ENCODE measurements at regions not wholly inside any gene's neighbourhood (a gene's known extent, or its start where the extent isn't known, plus 50 kb on each side); places are given as distances from the start of the nearest gene placed in this dataset.

DNA sequence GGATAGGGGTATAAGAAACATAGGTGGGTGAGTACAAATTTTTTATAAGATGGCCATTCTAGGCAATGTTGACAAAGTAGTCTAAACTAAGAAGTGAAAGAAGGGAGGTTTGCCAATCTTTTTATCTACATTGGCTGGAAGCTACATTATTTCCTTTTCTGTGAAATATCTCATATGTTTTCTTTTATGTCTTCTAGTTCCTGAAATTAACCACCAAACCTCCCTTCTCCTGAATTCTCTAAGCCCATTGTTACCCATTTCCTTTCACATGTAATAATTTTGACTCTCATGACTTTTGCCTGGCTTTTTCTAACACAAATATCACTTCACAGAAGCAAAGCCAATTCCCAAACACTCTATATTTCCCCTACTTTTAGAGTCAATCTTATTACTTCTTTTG lies 496.2 kb upstream of the JAG1 start:
- DNase-seq (ENCODE audit: low read depth, low spot score) (no peak), ATAC-seq (no peak)
- no TSS peak for BruUV-seq (replicated peaks)
- H3K36me3 ChIP-seq (ENCODE audit: control insufficient read depth, insufficient read depth, low read length), result no peaks in the 10 kb centered on the region
- H3K4me3 ChIP-seq (ENCODE audit: low read depth in 2 of 2, low read length in 2 of 2), result no peak overlapping the region
- CTCF ChIA-PET, result no interaction called here
- POLR2A ChIA-PET, result no interaction called here
- intact Hi-C loops (cut with micrococcal nuclease; ENCODE audit: unreplicated experiment) (no loop called here), in situ Hi-C loops (cut with HindIII; ENCODE audit: low pct_unique_long_range_greater_than_20kb, low sequenced_read_pairs) (no loop called here)
- H3K27me3 ChIP-seq (ENCODE audit: control insufficient read depth, insufficient read depth, low read length), result no peaks in the 10 kb centered on the region
- no peaks in the 10 kb centered on the region for H3K9me3 ChIP-seq (ENCODE audit: control insufficient read depth, insufficient read depth, low read depth, low read length)
- no peak overlapping the region for H3K27ac ChIP-seq (ENCODE audit: low read length)
- TF ChIP-seq, protein P1, sequence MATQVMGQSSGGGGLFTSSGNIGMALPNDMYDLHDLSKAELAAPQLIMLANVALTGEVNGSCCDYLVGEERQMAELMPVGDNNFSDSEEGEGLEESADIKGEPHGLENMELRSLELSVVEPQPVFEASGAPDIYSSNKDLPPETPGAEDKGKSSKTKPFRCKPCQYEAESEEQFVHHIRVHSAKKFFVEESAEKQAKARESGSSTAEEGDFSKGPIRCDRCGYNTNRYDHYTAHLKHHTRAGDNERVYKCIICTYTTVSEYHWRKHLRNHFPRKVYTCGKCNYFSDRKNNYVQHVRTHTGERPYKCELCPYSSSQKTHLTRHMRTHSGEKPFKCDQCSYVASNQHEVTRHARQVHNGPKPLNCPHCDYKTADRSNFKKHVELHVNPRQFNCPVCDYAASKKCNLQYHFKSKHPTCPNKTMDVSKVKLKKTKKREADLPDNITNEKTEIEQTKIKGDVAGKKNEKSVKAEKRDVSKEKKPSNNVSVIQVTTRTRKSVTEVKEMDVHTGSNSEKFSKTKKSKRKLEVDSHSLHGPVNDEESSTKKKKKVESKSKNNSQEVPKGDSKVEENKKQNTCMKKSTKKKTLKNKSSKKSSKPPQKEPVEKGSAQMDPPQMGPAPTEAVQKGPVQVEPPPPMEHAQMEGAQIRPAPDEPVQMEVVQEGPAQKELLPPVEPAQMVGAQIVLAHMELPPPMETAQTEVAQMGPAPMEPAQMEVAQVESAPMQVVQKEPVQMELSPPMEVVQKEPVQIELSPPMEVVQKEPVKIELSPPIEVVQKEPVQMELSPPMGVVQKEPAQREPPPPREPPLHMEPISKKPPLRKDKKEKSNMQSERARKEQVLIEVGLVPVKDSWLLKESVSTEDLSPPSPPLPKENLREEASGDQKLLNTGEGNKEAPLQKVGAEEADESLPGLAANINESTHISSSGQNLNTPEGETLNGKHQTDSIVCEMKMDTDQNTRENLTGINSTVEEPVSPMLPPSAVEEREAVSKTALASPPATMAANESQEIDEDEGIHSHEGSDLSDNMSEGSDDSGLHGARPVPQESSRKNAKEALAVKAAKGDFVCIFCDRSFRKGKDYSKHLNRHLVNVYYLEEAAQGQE (IDR thresholded peaks at IDR 0.05; ENCODE audit: insufficient read depth in 1 of 2, low read depth in 2 of 2, low read length in 1 of 2), result no peak
- no peak for TF ChIP-seq SIN3A (IDR thresholded peaks at IDR 0.05; ENCODE audit: borderline replicate concordance, insufficient read depth, low read depth, low read length)
- TF ChIP-seq CTCF (IDR thresholded peaks at IDR 0.05), result no peak
- no peak for TF ChIP-seq TCF7L2 (IDR thresholded peaks at IDR 0.05; ENCODE audit: low read depth, low read length)
- no peak for TF ChIP-seq POLR2AphosphoS5 (IDR thresholded peaks at IDR 0.05; ENCODE audit: low read depth, low read length)
- no peaks in the 10 kb centered on the region for H3K4me1 ChIP-seq (ENCODE audit: control insufficient read depth, insufficient read depth, low read length)

GRCh38 chr20:11170565-11170964 lies 496.8 kb upstream of the JAG1 start:
- no peak overlapping the region for H3K4me3 ChIP-seq (ENCODE audit: low read depth in 2 of 2, low read length in 2 of 2)
- in situ Hi-C loops (cut with HindIII; ENCODE audit: low pct_unique_long_range_greater_than_20kb, low sequenced_read_pairs), result no loop called here
- BruUV-seq (replicated peaks), result no TSS peak
- no peak for TF ChIP-seq CTCF (IDR thresholded peaks at IDR 0.05)
- TF ChIP-seq SIN3A (IDR thresholded peaks at IDR 0.05; ENCODE audit: borderline replicate concordance, insufficient read depth, low read depth, low read length), result no peak
- TF ChIP-seq, protein P1 (IDR thresholded peaks at IDR 0.05; ENCODE audit: insufficient read depth in 1 of 2, low read depth in 2 of 2, low read length in 1 of 2), result no peak
- TF ChIP-seq TCF7L2 (IDR thresholded peaks at IDR 0.05; ENCODE audit: low read depth, low read length), result no peak
- TF ChIP-seq POLR2AphosphoS5 (IDR thresholded peaks at IDR 0.05; ENCODE audit: low read depth, low read length), result no peak
- ChIA-PET POLR2A (no interaction called here), CTCF (no interaction called here)
- H3K9me3 ChIP-seq (ENCODE audit: control insufficient read depth, insufficient read depth, low read depth, low read length), result no peaks in the 10 kb centered on the region
- ATAC-seq (no peak), DNase-seq (ENCODE audit: low read depth, low spot score) (no peak)
- intact Hi-C loops (cut with micrococcal nuclease; ENCODE audit: unreplicated experiment), result no loop called here
- no peak overlapping the region for H3K27ac ChIP-seq (ENCODE audit: low read length)
- H3K27me3 ChIP-seq (ENCODE audit: control insufficient read depth, insufficient read depth, low read length), result no peaks in the 10 kb centered on the region
- no peaks in the 10 kb centered on the region for H3K36me3 ChIP-seq (ENCODE audit: control insufficient read depth, insufficient read depth, low read length)
- no peaks in the 10 kb centered on the region for H3K4me1 ChIP-seq (ENCODE audit: control insufficient read depth, insufficient read depth, low read length)

Measured in Panc1 (cell line).